Fibroblast of lung (primary cell): ENCODE measurements at regions not wholly inside any gene's neighbourhood (a gene's known extent, or its start where the extent isn't known, plus 50 kb on each side); places are given as distances from the start of the nearest gene placed in this dataset.

Experiments used
- DNase-seq, 2 donors: peaks; one replicate each; pipeline versions ENCODE4 v3.0.0 to v3.0.0-alpha.2; 2010; ENCODE audit warnings: low read depth in 2 of 2
- H2AFZ ChIP-seq: 2 replicates; pipeline ENCODE4 v1.5.1; 2012; ENCODE audit warnings: low read length, control low read depth, inconsistent platforms
- H3K27ac ChIP-seq: 2 replicates; pipeline ENCODE4 v1.5.1; 2011; ENCODE audit warnings: low read length, control low read depth; ENCODE audit not compliant: insufficient read depth
- H3K27me3 ChIP-seq: 2 replicates; pipeline ENCODE4 v1.5.1; 2011; ENCODE audit warnings: mild to moderate bottlenecking, low read length; ENCODE audit not compliant: control insufficient read depth, insufficient read depth
- H3K36me3 ChIP-seq: 2 replicates; pipeline ENCODE4 v1.5.1; 2011; ENCODE audit warnings: low read length; ENCODE audit not compliant: control insufficient read depth, insufficient read depth
- H3K4me1 ChIP-seq: 2 replicates; pipeline ENCODE4 v1.5.1; 2011; ENCODE audit warnings: low read length; ENCODE audit not compliant: control insufficient read depth, insufficient read depth; ENCODE audit errors: extremely low read depth
- H3K4me2 ChIP-seq: 2 replicates; pipeline ENCODE4 v1.5.1; 2011; ENCODE audit warnings: low read length, control low read depth; ENCODE audit not compliant: insufficient read depth; ENCODE audit errors: extremely low read depth
- H3K4me3 ChIP-seq, 4 experiments: fragments of 200-600 bp in 1 of 4; sonication (generic) in 1 of 4; replicated peaks in 1 of 4; 2 replicates each; pipeline ENCODE4 v1.5.1; 2011 to 2016; ENCODE audit warnings: low read length in 4 of 4, low read depth in 3 of 4, mild to moderate bottlenecking in 3 of 4, control low read depth in 2 of 4, inconsistent platforms in 1 of 4, mixed read lengths in 1 of 4; ENCODE audit not compliant: insufficient read depth in 1 of 4; ENCODE audit errors: control extremely low read depth in 1 of 4
- H3K79me2 ChIP-seq: 2 replicates; pipeline ENCODE4 v1.5.1; 2012; ENCODE audit warnings: mild to moderate bottlenecking, low read length, inconsistent platforms; ENCODE audit not compliant: control insufficient read depth, insufficient read depth
- H3K9ac ChIP-seq: 2 replicates; pipeline ENCODE4 v1.5.1; 2011; ENCODE audit warnings: mild to moderate bottlenecking, low read length, control low read depth; ENCODE audit not compliant: insufficient read depth
- H3K9me3 ChIP-seq: 2 replicates; pipeline ENCODE4 v1.5.1; 2012; ENCODE audit warnings: low read depth, low read length; ENCODE audit not compliant: control insufficient read depth, insufficient read depth
- H4K20me1 ChIP-seq: 2 replicates; pipeline ENCODE4 v1.5.1; 2011; ENCODE audit warnings: low read length; ENCODE audit not compliant: control insufficient read depth, insufficient read depth; ENCODE audit errors: extremely low read depth
- EZH2 ChIP-seq: IDR thresholded peaks from 2 replicates; pipeline ENCODE4 v1.5.1; 2012; ENCODE audit warnings: low read length, control low read depth, mild to moderate bottlenecking; ENCODE audit errors: missing control alignments
- TF ChIP-seq, protein P1 (sequence below), 2 donors: IDR thresholded peaks in 1 of 2; conservative IDR thresholded peaks in 1 of 2; 1 replicate in 1 of 2; 2 replicates in 1 of 2; pipeline ENCODE4 v1.5.1; 2011 to 2012; ENCODE audit warnings: low read length in 2 of 2, control low read depth in 1 of 2, inconsistent platforms in 1 of 2, low read depth in 1 of 2, mild to moderate bottlenecking in 1 of 2

DNA sequence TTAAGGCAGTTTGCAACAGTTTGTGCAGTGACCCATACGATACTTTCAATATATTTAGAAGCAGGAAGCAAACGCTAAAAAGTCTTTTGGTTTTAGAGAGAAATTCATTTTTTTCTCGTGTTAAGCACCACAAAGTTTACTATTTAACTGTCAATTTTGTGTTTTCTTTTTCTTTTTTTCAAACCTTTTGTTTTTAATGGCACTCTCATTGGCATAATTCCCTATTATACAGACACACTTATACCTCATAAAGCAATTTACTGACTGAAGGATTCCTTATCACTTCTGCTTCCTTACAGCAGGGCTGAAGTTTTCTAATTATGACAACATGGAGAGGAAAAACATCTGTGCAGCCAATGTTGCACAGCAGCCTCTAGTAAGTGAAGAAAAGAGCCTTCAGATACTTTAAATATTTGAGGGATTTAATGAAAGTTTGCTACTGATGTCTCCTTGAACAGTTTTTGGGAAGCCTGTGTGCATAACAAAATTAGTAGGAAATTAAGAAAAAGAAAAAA is 2191.2 kb downstream of the LRRC4C start:
- Histone ChIP-seq H3K27ac (no peak overlapping the region), H3K36me3 (no peaks in the 10 kb centered on the region), H3K4me1 (no peaks in the 10 kb centered on the region), H3K9ac (no peak overlapping the region), H3K4me3 (no peak overlapping the region), H2AFZ (no peak overlapping the region), H3K27me3 (no peaks in the 10 kb centered on the region), H3K4me2 (no peak overlapping the region), H3K79me2 (no peaks in the 10 kb centered on the region), H4K20me1 (no peaks in the 10 kb centered on the region), H3K9me3 (no peaks in the 10 kb centered on the region)
- no peak for TF ChIP-seq EZH2
- TF ChIP-seq, protein P1, sequence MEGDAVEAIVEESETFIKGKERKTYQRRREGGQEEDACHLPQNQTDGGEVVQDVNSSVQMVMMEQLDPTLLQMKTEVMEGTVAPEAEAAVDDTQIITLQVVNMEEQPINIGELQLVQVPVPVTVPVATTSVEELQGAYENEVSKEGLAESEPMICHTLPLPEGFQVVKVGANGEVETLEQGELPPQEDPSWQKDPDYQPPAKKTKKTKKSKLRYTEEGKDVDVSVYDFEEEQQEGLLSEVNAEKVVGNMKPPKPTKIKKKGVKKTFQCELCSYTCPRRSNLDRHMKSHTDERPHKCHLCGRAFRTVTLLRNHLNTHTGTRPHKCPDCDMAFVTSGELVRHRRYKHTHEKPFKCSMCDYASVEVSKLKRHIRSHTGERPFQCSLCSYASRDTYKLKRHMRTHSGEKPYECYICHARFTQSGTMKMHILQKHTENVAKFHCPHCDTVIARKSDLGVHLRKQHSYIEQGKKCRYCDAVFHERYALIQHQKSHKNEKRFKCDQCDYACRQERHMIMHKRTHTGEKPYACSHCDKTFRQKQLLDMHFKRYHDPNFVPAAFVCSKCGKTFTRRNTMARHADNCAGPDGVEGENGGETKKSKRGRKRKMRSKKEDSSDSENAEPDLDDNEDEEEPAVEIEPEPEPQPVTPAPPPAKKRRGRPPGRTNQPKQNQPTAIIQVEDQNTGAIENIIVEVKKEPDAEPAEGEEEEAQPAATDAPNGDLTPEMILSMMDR (conservative IDR thresholded peaks at IDR 0.05 in 1 of 2, IDR thresholded peaks at IDR 0.05 in 1 of 2; ENCODE audit: low read depth in 1 of 2, low read length in 2 of 2): no peak
- no peak for DNase-seq

DNA sequence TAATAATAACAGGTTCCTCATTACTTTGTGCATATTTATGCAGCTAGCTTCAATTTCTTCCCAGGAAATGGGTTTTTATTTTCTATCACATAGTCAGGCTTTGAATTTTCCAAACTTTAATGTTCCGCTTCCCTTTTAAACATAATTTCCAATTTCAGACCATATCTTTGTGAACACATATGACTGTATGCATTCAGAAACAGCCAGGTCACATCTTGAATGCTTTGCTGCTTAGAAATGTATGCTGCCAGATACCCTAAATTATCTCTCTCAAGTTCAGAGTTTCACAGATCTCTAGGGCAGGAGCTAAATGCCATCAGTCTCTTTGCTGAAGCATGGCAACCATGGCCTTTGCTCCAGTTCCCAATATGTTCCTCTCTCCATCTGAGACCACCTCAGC is 2203.8 kb downstream of the LRRC4C start:
- no peaks in the 10 kb centered on the region for H4K20me1 ChIP-seq
- H3K27me3 ChIP-seq: no peaks in the 10 kb centered on the region
- H3K36me3 ChIP-seq: no peaks in the 10 kb centered on the region
- no peak overlapping the region for H2AFZ ChIP-seq
- H3K4me2 ChIP-seq: no peak overlapping the region
- DNase-seq: no peak
- H3K9ac ChIP-seq: no peak overlapping the region
- H3K27ac ChIP-seq: no peak overlapping the region
- H3K9me3 ChIP-seq: no peaks in the 10 kb centered on the region
- no peaks in the 10 kb centered on the region for H3K79me2 ChIP-seq
- H3K4me3 ChIP-seq: no peak overlapping the region
- no peaks in the 10 kb centered on the region for H3K4me1 ChIP-seq
- TF ChIP-seq, protein P1 (conservative IDR thresholded peaks at IDR 0.05 in 1 of 2, IDR thresholded peaks at IDR 0.05 in 1 of 2; ENCODE audit: low read depth in 1 of 2, low read length in 2 of 2): no peak
- no peak for TF ChIP-seq EZH2

DNA sequence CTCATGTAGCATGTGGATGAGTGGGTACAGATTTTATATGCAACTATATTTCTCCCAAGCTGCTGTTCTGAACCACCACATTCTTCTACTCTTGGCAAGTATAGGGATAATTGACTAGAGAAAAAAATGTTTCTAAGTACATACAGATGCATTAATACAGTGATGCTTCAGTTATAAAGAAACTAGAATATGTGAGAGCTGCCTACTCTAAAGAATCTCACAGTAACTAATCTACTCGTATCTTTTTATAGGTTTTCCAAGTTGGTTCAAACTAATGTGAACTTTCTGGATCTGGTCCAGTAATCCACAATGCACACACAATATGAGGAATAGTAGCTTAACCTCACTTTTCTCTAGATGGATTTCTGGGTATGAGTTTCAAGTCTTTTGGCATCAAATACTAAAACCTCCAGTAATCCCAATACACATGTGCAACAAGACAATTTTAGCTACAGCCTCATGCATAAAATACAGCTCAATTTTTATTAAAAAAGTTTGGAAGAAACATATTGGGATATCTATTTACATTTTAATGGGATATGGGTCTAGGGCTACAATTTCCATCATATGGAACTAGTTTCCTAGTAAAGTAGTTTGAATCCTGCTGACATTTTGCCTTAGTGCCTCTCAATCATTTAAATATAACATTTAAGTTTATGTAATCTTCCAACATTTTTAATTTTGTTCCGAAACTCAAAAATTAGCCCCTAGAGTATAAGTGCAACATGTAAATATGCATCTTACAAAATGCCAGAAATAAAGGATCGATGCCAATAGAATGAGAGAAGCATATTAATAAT is 2209.7 kb downstream of the LRRC4C start:
- Histone ChIP-seq H4K20me1 (no peaks in the 10 kb centered on the region), H3K27me3 (no peaks in the 10 kb centered on the region), H3K9me3 (no peaks in the 10 kb centered on the region), H3K4me1 (no peaks in the 10 kb centered on the region), H3K4me2 (no peak overlapping the region), H3K27ac (no peak overlapping the region), H2AFZ (no peak overlapping the region), H3K4me3 (no peak overlapping the region), H3K79me2 (no peaks in the 10 kb centered on the region), H3K36me3 (no peaks in the 10 kb centered on the region), H3K9ac (no peak overlapping the region)
- DNase-seq: no peak
- no peak for TF ChIP-seq EZH2
- TF ChIP-seq, protein P1 (conservative IDR thresholded peaks at IDR 0.05 in 1 of 2, IDR thresholded peaks at IDR 0.05 in 1 of 2; ENCODE audit: low read depth in 1 of 2, low read length in 2 of 2): no peak
